ENCODE measurements at regions not wholly inside any gene's neighbourhood (a gene's known extent, or its start where the extent isn't known, plus 50 kb on each side); places are given as distances from the start of the nearest gene placed in this dataset.
A peak's percentile ranks its signal among the peaks of the same experiment; 100 is the strongest.

DNA sequence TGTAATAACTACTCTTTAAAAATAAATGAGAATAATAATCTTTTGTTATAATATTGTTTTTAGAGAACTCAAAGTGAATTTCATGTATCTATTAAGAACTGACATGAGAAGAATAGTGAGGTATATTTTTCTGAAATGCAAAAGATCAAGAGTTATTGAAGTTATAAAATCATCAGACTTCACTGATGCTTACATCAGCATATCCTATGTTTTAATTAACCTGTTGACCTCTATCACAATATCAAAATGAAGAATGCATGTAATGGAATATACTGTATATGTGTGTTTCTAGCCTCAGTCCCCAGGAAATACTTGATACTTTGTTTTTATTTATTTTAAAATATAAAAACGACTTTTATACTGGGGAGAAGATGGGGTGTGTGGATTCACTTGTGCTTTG lies 533.1 kb downstream of the KCTD16 start:
- no peak for FAIRE-seq
- Histone ChIP-seq H3K27me3 (ENCODE audit: control insufficient read depth in 1 of 2, insufficient read depth in 2 of 2, low read length in 2 of 2) (no peaks in the 10 kb centered on the region), H2AFZ (ENCODE audit: low read length) (no peak overlapping the region), H3K9me3 (ENCODE audit: low read length) (peaks cover 2% of the 10 kb centered on the region; the same call in 1 of the 2 replicates), H4K20me1 (ENCODE audit: insufficient read depth, low read length) (no peaks in the 10 kb centered on the region), H3K79me2 (ENCODE audit: insufficient read depth, low read length) (no peaks in the 10 kb centered on the region), H3K9ac (ENCODE audit: insufficient read depth, low read depth, low read length) (no peak overlapping the region), H3K27ac (ENCODE audit: extremely low read length, insufficient read depth, low read length) (no peak overlapping the region), H3K4me2 (ENCODE audit: low read depth, low read length) (no peak overlapping the region), H3K4me3 (replicated peaks in 1 of 3; ENCODE audit: insufficient read depth in 1 of 3, low read depth in 2 of 3, low read length in 3 of 3) (no peak overlapping the region), H3K36me3 (replicated peaks in 1 of 2; ENCODE audit: control insufficient read depth in 1 of 2, insufficient read depth in 2 of 2, low read length in 2 of 2) (no peaks in the 10 kb centered on the region), H3K4me1 (ENCODE audit: insufficient read depth, low read length) (no peaks in the 10 kb centered on the region)
- no peak for DNase-seq (ENCODE audit: low spot score)
- ChIA-PET POLR2A (no interaction called here), CTCF (ENCODE audit: low intra/inter-chr PET ratio, low total read pairs) (no interaction called here)
- in situ Hi-C loops (cut with HindIII; ENCODE audit: extremely low pct_ligation_motif_present, low pct_unique_long_range_greater_than_20kb) (no loop called here), intact Hi-C loops (cut with micrococcal nuclease; ENCODE audit: unreplicated experiment) (no loop called here)
- no TSS peak for BruUV-seq (replicated peaks)
- no peak for ATAC-seq
- peak; percentile 35 to 68; a peak in 3 of 4 replicates for TF ChIP-seq MAFK (conservative IDR thresholded peaks at IDR 0.05 in 1 of 2, IDR thresholded peaks at IDR 0.05 in 1 of 2; ENCODE audit: low read length in 2 of 2)
- TF ChIP-seq ZNF317 (CRISPR knock-in tag; IDR thresholded peaks at IDR 0.05), result no peak
- 2% methylated on average over 1 of the region's 1 CpG for WGBS (ENCODE audit: low lambda C conversion rate)

DNA sequence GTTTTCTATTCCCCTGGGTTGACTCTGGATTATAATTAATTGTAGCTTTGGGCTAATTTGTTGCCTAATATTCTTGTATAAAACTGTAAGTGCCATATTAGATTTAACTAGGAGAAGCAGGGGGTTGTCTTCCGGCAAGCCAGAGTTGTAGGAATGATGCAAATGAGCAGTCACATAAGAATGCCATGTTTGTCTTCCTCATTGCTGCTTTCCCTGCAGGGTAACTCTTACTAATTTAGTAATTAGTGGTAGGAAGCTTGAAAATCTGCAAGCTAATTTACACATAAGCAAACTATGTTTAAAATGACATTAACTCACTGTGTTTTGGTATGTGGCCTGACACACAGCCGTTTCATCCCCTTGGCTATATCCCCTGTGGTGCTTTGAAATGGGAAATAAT lies 527.8 kb downstream of the KCTD16 start:
- Histone ChIP-seq H2AFZ (ENCODE audit: low read length) (no peak overlapping the region), H3K9ac (ENCODE audit: insufficient read depth, low read depth, low read length) (no peak overlapping the region), H3K27ac (ENCODE audit: extremely low read length, insufficient read depth, low read length) (no peak overlapping the region), H3K4me1 (ENCODE audit: insufficient read depth, low read length) (no peaks in the 10 kb centered on the region), H3K36me3 (replicated peaks in 1 of 2; ENCODE audit: control insufficient read depth in 1 of 2, insufficient read depth in 2 of 2, low read length in 2 of 2) (no peaks in the 10 kb centered on the region), H3K4me2 (ENCODE audit: low read depth, low read length) (no peak overlapping the region), H3K27me3 (ENCODE audit: control insufficient read depth in 1 of 2, insufficient read depth in 2 of 2, low read length in 2 of 2) (no peaks in the 10 kb centered on the region), H3K79me2 (ENCODE audit: insufficient read depth, low read length) (no peaks in the 10 kb centered on the region), H3K4me3 (replicated peaks in 1 of 3; ENCODE audit: insufficient read depth in 1 of 3, low read depth in 2 of 3, low read length in 3 of 3) (no peak overlapping the region), H3K9me3 (ENCODE audit: low read length) (no peaks in the 10 kb centered on the region), H4K20me1 (ENCODE audit: insufficient read depth, low read length) (no peaks in the 10 kb centered on the region)
- WGBS (ENCODE audit: low lambda C conversion rate), result 0% methylated on average over 2 of the region's 2 CpGs
- FAIRE-seq, result no peak
- POLR2A ChIA-PET, result no interaction called here
- intact Hi-C loops (cut with micrococcal nuclease; ENCODE audit: unreplicated experiment) (no loop called here), in situ Hi-C loops (cut with HindIII; ENCODE audit: extremely low pct_ligation_motif_present, low pct_unique_long_range_greater_than_20kb) (no loop called here)
- no peak for DNase-seq (ENCODE audit: low spot score)
- CTCF ChIA-PET (ENCODE audit: low intra/inter-chr PET ratio, low total read pairs), result no interaction called here
- BruUV-seq (replicated peaks), result no TSS peak
- no peak for ATAC-seq
- TF ChIP-seq, protein P1, sequence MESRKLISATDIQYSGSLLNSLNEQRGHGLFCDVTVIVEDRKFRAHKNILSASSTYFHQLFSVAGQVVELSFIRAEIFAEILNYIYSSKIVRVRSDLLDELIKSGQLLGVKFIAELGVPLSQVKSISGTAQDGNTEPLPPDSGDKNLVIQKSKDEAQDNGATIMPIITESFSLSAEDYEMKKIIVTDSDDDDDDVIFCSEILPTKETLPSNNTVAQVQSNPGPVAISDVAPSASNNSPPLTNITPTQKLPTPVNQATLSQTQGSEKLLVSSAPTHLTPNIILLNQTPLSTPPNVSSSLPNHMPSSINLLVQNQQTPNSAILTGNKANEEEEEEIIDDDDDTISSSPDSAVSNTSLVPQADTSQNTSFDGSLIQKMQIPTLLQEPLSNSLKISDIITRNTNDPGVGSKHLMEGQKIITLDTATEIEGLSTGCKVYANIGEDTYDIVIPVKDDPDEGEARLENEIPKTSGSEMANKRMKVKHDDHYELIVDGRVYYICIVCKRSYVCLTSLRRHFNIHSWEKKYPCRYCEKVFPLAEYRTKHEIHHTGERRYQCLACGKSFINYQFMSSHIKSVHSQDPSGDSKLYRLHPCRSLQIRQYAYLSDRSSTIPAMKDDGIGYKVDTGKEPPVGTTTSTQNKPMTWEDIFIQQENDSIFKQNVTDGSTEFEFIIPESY (CRISPR knock-in tag; IDR thresholded peaks at IDR 0.05), result no peak
- TF ChIP-seq, protein P2, sequence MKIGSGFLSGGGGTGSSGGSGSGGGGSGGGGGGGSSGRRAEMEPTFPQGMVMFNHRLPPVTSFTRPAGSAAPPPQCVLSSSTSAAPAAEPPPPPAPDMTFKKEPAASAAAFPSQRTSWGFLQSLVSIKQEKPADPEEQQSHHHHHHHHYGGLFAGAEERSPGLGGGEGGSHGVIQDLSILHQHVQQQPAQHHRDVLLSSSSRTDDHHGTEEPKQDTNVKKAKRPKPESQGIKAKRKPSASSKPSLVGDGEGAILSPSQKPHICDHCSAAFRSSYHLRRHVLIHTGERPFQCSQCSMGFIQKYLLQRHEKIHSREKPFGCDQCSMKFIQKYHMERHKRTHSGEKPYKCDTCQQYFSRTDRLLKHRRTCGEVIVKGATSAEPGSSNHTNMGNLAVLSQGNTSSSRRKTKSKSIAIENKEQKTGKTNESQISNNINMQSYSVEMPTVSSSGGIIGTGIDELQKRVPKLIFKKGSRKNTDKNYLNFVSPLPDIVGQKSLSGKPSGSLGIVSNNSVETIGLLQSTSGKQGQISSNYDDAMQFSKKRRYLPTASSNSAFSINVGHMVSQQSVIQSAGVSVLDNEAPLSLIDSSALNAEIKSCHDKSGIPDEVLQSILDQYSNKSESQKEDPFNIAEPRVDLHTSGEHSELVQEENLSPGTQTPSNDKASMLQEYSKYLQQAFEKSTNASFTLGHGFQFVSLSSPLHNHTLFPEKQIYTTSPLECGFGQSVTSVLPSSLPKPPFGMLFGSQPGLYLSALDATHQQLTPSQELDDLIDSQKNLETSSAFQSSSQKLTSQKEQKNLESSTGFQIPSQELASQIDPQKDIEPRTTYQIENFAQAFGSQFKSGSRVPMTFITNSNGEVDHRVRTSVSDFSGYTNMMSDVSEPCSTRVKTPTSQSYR (CRISPR knock-in tag; IDR thresholded peaks at IDR 0.05; ENCODE audit: borderline replicate concordance), result no peak
- TF ChIP-seq KLF9 (CRISPR knock-in tag; IDR thresholded peaks at IDR 0.05; ENCODE audit: low read depth) (no peak), CC2D1A (CRISPR knock-in tag; IDR thresholded peaks at IDR 0.05) (no peak), ZNF816 (CRISPR knock-in tag; IDR thresholded peaks at IDR 0.05; ENCODE audit: borderline replicate concordance) (no peak), SP140L (CRISPR knock-in tag; IDR thresholded peaks at IDR 0.05; ENCODE audit: borderline replicate concordance) (no peak), TAF15 (IDR thresholded peaks at IDR 0.05; ENCODE audit: low read depth, low read length, poor library complexity, severe bottlenecking) (no peak)
- TF ChIP-seq, protein P3, sequence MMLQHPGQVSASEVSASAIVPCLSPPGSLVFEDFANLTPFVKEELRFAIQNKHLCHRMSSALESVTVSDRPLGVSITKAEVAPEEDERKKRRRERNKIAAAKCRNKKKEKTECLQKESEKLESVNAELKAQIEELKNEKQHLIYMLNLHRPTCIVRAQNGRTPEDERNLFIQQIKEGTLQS (CRISPR knock-in tag; IDR thresholded peaks at IDR 0.05), result no peak
- TF ChIP-seq, protein P4, sequence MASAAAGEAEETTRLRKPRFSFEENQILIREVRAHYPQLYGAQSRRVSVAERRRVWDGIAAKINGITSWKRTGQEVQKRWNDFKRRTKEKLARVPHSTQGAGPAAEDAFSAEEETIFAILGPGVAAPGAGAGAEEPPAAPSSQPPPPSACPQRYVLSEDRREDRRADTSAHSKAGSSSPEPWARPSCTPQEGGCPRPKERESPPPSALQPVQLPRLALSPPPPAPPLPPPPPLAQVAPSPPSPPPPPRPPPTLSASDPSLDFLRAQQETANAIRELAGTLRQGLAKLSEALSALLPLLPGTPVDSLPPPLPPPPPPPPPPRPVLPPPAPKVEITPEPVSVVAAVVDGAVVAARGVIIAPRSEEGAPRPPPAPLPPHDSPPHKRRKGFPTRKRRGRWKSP (CRISPR knock-in tag; IDR thresholded peaks at IDR 0.05), result no peak

All from HepG2 (cell line).